ENCODE measurements at regions not wholly inside any gene's neighbourhood (a gene's known extent, or its start where the extent isn't known, plus 50 kb on each side); places are given as distances from the start of the nearest gene placed in this dataset.

GRCh38 chr1:234963904-234964702 lies 164.5 kb downstream of the TOMM20 start:
- Histone ChIP-seq H3K36me3 (ENCODE audit: control insufficient read depth, insufficient read depth, low read length) (no peaks in the 10 kb centered on the region), H3K4me3 (ENCODE audit: low read depth in 2 of 2, low read length in 2 of 2) (peak overlapping the region in 1 of 2 experiments; percentile 29; a peak in 1 of 4 replicates), H3K27ac (ENCODE audit: low read length) (peak overlapping the region; percentile 100), H3K27me3 (ENCODE audit: control insufficient read depth, insufficient read depth, low read length) (no peaks in the 10 kb centered on the region), H3K9me3 (ENCODE audit: control insufficient read depth, insufficient read depth, low read depth, low read length) (no peaks in the 10 kb centered on the region), H3K4me1 (ENCODE audit: control insufficient read depth, insufficient read depth, low read length) (peaks cover 70% of the 10 kb centered on the region)
- ATAC-seq (peak; percentile 24), DNase-seq (ENCODE audit: low read depth, low spot score) (no peak)
- BruUV-seq (replicated peaks) = no TSS peak
- ChIA-PET CTCF (interaction anchor here (1.3 kb wide), 1 partner anchor 129 kb away, joined by 3 read pairs; no protein-coding TSS in a partner anchor), POLR2A (interaction anchor here (1.1 to 1.6 kb wide), 2 partner anchors 38 to 240 kb away, joined by 3 to 6 read pairs; no protein-coding TSS in a partner anchor)
- in situ Hi-C loops (cut with HindIII; ENCODE audit: low pct_unique_long_range_greater_than_20kb, low sequenced_read_pairs) = loop anchor here (25.0 kb wide), 1 partner anchor 352 kb away; the partner anchor contains the start of gene IRF2BP2
- intact Hi-C loops (cut with micrococcal nuclease; ENCODE audit: unreplicated experiment) = loop anchor here (5.0 kb wide), 2 partner anchors 118 to 467 kb away; no protein-coding TSS in a partner anchor
- no peak for TF ChIP-seq REST (IDR thresholded peaks at IDR 0.05; ENCODE audit: insufficient read depth in 1 of 2, low read depth in 2 of 2, low read length in 1 of 2)
- no peak for TF ChIP-seq POLR2AphosphoS5 (IDR thresholded peaks at IDR 0.05; ENCODE audit: low read depth, low read length)
- no peak for TF ChIP-seq SIN3A (IDR thresholded peaks at IDR 0.05; ENCODE audit: borderline replicate concordance, insufficient read depth, low read depth, low read length)
- TF ChIP-seq CTCF (IDR thresholded peaks at IDR 0.05) = no peak; the same call in 1 of the 2 replicates
- TF ChIP-seq TCF7L2 (IDR thresholded peaks at IDR 0.05; ENCODE audit: low read depth, low read length) = no peak

- in situ Hi-C loops (cut with HindIII; ENCODE audit: low pct_unique_long_range_greater_than_20kb, low sequenced_read_pairs) = loop anchor here (25.0 kb wide), 1 partner anchor 351 kb away; the partner anchor contains the start of gene IRF2BP2
- Histone ChIP-seq H3K9me3 (ENCODE audit: control insufficient read depth, insufficient read depth, low read depth, low read length) (no peaks in the 10 kb centered on the region), H3K4me1 (ENCODE audit: control insufficient read depth, insufficient read depth, low read length) (peaks cover 71% of the 10 kb centered on the region), H3K27ac (ENCODE audit: low read length) (peak overlapping the region; percentile 100), H3K4me3 (ENCODE audit: low read depth in 2 of 2, low read length in 2 of 2) (peak overlapping the region in 1 of 2 experiments; percentile 29; a peak in 2 of 4 replicates), H3K27me3 (ENCODE audit: control insufficient read depth, insufficient read depth, low read length) (no peaks in the 10 kb centered on the region), H3K36me3 (ENCODE audit: control insufficient read depth, insufficient read depth, low read length) (no peaks in the 10 kb centered on the region)
- no peak for TF ChIP-seq TCF7L2 (IDR thresholded peaks at IDR 0.05; ENCODE audit: low read depth, low read length)
- TF ChIP-seq SIN3A (IDR thresholded peaks at IDR 0.05; ENCODE audit: borderline replicate concordance, insufficient read depth, low read depth, low read length) = no peak
- TF ChIP-seq CTCF (IDR thresholded peaks at IDR 0.05) = no peak
- TF ChIP-seq REST (IDR thresholded peaks at IDR 0.05; ENCODE audit: insufficient read depth in 1 of 2, low read depth in 2 of 2, low read length in 1 of 2) = no peak
- TF ChIP-seq POLR2AphosphoS5 (IDR thresholded peaks at IDR 0.05; ENCODE audit: low read depth, low read length) = peak; percentile 49; the same call in 1 of the 2 replicates
- intact Hi-C loops (cut with micrococcal nuclease; ENCODE audit: unreplicated experiment) = loop anchor here (5.0 kb wide), 2 partner anchors 119 to 466 kb away; no protein-coding TSS in a partner anchor
- ATAC-seq = peak; percentile 54
- no peak for DNase-seq (ENCODE audit: low read depth, low spot score)
- POLR2A ChIA-PET = interaction anchor here (0.6 to 1.6 kb wide), 8 partner anchors 10 to 464 kb away, joined by 3 to 8 read pairs (median 4); partner anchors contain the start of gene IRF2BP2
- CTCF ChIA-PET = interaction anchor here (0.7 to 1.3 kb wide), 3 partner anchors 130 to 464 kb away, joined by 3 read pairs; no protein-coding TSS in a partner anchor
- no TSS peak for BruUV-seq (replicated peaks)
These were observed 165.3 kb downstream of the TOMM20 start for GRCh38 chr1:234963180-234963903.

Data from Panc1 (cell line).